HCT116 (cell line): ENCODE measurements at regions not wholly inside any gene's neighbourhood (a gene's known extent, or its start where the extent isn't known, plus 50 kb on each side); places are given as distances from the start of the nearest gene placed in this dataset.

Source experiments
- ATAC-seq: fragments of 200-7000 bp; cut with Tn5 transposase; 2 replicates; pipeline ENCODE4 v1.9.1; 2020; ENCODE audit warnings: mild to moderate bottlenecking, moderate library complexity
- BruUV-seq: library from RNA; stranded (reverse); fragments of 400-500 nt; replicated peaks from 2 replicates; lab custom pipeline; 2021; lab: Mats Ljungman, UMichigan
- CTCF ChIA-PET: fragments of 300-600 bp; sonication (Branson Sonifier 250); formaldehyde crosslinking; loops from one replicate; lab custom pipeline; 2021; ENCODE audit warnings: antibody characterized with exemption; lab: Charles Lee
- POLR2A ChIA-PET: fragments of 300-600, 350-600 bp; sonication (Branson Sonifier 250); formaldehyde crosslinking; loops from one replicate; lab custom pipeline; 2021; ENCODE audit warnings: antibody characterized with exemption; lab: Charles Lee
- RAD21 ChIA-PET, 2 experiments: fragments of 300-600 bp; sonication (Branson Sonifier 250); formaldehyde crosslinking; loops; one replicate each; lab custom pipeline; 2023; ENCODE audit warnings: low total read pairs in 2 of 2; ENCODE audit not compliant: uncharacterized antibody in 2 of 2, unreplicated experiment in 2 of 2, low non-redundant PET in 1 of 2; lab: Charles Lee
- DNase-seq: peaks from one replicate; pipeline ENCODE4 v3.0.0-alpha.2; 2010; ENCODE audit warnings: low read depth, low spot score
- H2AFZ ChIP-seq: fragments of 200-600 bp; shearing (Covaris generic), sonication (generic); 2 replicates; pipeline ENCODE4 v1.6.1; 2017; ENCODE audit warnings: low read depth, mixed run types, mixed read lengths, antibody characterized with exemption, low read length; ENCODE audit not compliant: poor library complexity, severe bottlenecking
- H3K27ac ChIP-seq: 2 replicates; pipeline ENCODE4 v1.5.1; 2012; ENCODE audit warnings: low read depth, low read length
- H3K27me3 ChIP-seq: fragments of 200-600 bp; sonication (generic); 2 replicates; pipeline ENCODE4 v1.6.1; 2016; ENCODE audit warnings: mixed run types, low read length, mixed read lengths; ENCODE audit not compliant: insufficient read depth
- H3K36me3 ChIP-seq, 2 experiments: fragments of 200-500 bp in 1 of 2; fragments of 200-600 bp in 1 of 2; sonication (Bioruptor generic) in 1 of 2; sonication (generic) in 1 of 2; 2 replicates each; pipeline versions ENCODE4 v1.5.1 to v1.6.1; 2014 to 2016; ENCODE audit warnings: low read length in 2 of 2, inconsistent platforms in 1 of 2, mixed read lengths in 1 of 2, mixed run types in 1 of 2; ENCODE audit not compliant: insufficient read depth in 2 of 2, control insufficient read depth in 1 of 2
- H3K4me1 ChIP-seq, 2 experiments: fragments of 200-600 bp in 1 of 2; sonication (generic) in 1 of 2; 2 replicates each; pipeline versions ENCODE4 v1.5.1 to v1.6.1; 2012 to 2017; ENCODE audit warnings: low read length in 2 of 2, inconsistent platforms in 1 of 2, mild to moderate bottlenecking in 1 of 2, mixed read lengths in 1 of 2, mixed run types in 1 of 2, moderate library complexity in 1 of 2; ENCODE audit not compliant: insufficient read depth in 2 of 2, control insufficient read depth in 1 of 2
- H3K4me2 ChIP-seq: fragments of 200-600 bp; sonication (generic); 2 replicates; pipeline ENCODE4 v1.6.1; 2017; ENCODE audit warnings: mixed run types, low read length, mixed read lengths
- H3K4me3 ChIP-seq, 2 experiments: fragments of 200-600 bp in 1 of 2; sonication (generic) in 1 of 2; replicated peaks in 1 of 2; 2 replicates each; pipeline ENCODE4 v1.5.1; 2011 to 2016; ENCODE audit warnings: low read length in 2 of 2, control low read depth in 1 of 2, low read depth in 1 of 2, mild to moderate bottlenecking in 1 of 2, mixed read lengths in 1 of 2, mixed run types in 1 of 2
- H3K79me2 ChIP-seq: fragments of 200-600 bp; sonication (generic); 2 replicates; pipeline ENCODE4 v1.6.1; 2017; ENCODE audit warnings: mild to moderate bottlenecking, mixed run types, low read length, moderate library complexity, mixed read lengths; ENCODE audit not compliant: insufficient read depth
- H3K9ac ChIP-seq: fragments of 200-600 bp; sonication (generic); 2 replicates; pipeline ENCODE4 v1.6.1; 2016; ENCODE audit warnings: low read length, mixed read lengths
- H3K9me2 ChIP-seq: fragments of 200-600 bp; sonication (generic), shearing (Covaris generic); 2 replicates; pipeline ENCODE4 v1.6.1; 2017; ENCODE audit warnings: mixed run types, mild to moderate bottlenecking, moderate library complexity; ENCODE audit not compliant: insufficient read depth
- H3K9me3 ChIP-seq, 2 experiments: fragments of 200-500 bp in 1 of 2; fragments of 200-600 bp in 1 of 2; sonication (Bioruptor generic) in 1 of 2; sonication (generic) in 1 of 2; 2 replicates each; pipeline ENCODE4 v1.6.1; 2014 to 2017; ENCODE audit warnings: low read length in 2 of 2, mixed read lengths in 2 of 2, inconsistent platforms in 1 of 2, low read depth in 1 of 2, mild to moderate bottlenecking in 1 of 2, mixed run types in 1 of 2, moderate library complexity in 1 of 2; ENCODE audit not compliant: control insufficient read depth in 1 of 2, insufficient read depth in 1 of 2
- H4K20me1 ChIP-seq: fragments of 200-600 bp; sonication (generic), shearing (Covaris generic); 2 replicates; pipeline ENCODE4 v1.6.1; 2017; ENCODE audit warnings: mixed run types, mild to moderate bottlenecking, moderate library complexity; ENCODE audit not compliant: insufficient read depth
- CEBPB ChIP-seq: IDR thresholded peaks from 2 replicates; pipeline ENCODE4 v1.6.1; 2012; ENCODE audit warnings: low read depth
- ELF1 ChIP-seq: IDR thresholded peaks from 2 replicates; pipeline ENCODE4 v1.6.1; 2012; ENCODE audit warnings: low read depth, borderline replicate concordance
- EZH2 ChIP-seq: fragments of 200-600 bp; sonication (generic); IDR thresholded peaks from 2 replicates; pipeline ENCODE4 v1.6.1; 2017; ENCODE audit warnings: antibody characterized with exemption, mixed run types
- FOSL1 ChIP-seq: IDR thresholded peaks from 2 replicates; pipeline ENCODE4 v1.6.1; 2012; ENCODE audit warnings: low read depth
- POLR2A ChIP-seq: IDR thresholded peaks from 2 replicates; pipeline ENCODE4 v1.7.0; 2011; ENCODE audit warnings: borderline replicate concordance; ENCODE audit not compliant: insufficient read depth, insufficient read length; ENCODE audit errors: extremely low read depth
- POLR2AphosphoS5 ChIP-seq: IDR thresholded peaks from 2 replicates; pipeline ENCODE4 v1.6.1; 2011; ENCODE audit warnings: mild to moderate bottlenecking, low read depth, low read length, moderate library complexity
- SP1 ChIP-seq: IDR thresholded peaks from 2 replicates; pipeline ENCODE4 v1.6.1; 2012; ENCODE audit warnings: low read depth
- SRF ChIP-seq: IDR thresholded peaks from 2 replicates; pipeline ENCODE4 v1.6.1; 2012; ENCODE audit warnings: low read depth
- intact Hi-C: fragments of 100-400 bp; cut with micrococcal nuclease; formaldehyde crosslinking; loops from 2 replicates; pipeline ENCODE4 v1.10.0; 2022
- TF ChIP-seq, protein P1 (sequence below), 3 experiments: fragments of 200-600 bp in 1 of 3; sonication (generic) in 1 of 3; IDR thresholded peaks in 2 of 3; conservative IDR thresholded peaks in 1 of 3; 2 replicates each; pipeline ENCODE4 v1.5.1; 2012 to 2017; ENCODE audit warnings: low read depth in 2 of 3, low read length in 2 of 3, antibody characterized with exemption in 1 of 3, borderline replicate concordance in 1 of 3, control low read depth in 1 of 3, mild to moderate bottlenecking in 1 of 3, mixed read lengths in 1 of 3, mixed run types in 1 of 3, moderate library complexity in 1 of 3; ENCODE audit not compliant: insufficient read depth in 1 of 3
- TF ChIP-seq, protein P2 (sequence below): IDR thresholded peaks from 2 replicates; pipeline ENCODE4 v1.6.1; 2012; ENCODE audit warnings: low read depth

DNA sequence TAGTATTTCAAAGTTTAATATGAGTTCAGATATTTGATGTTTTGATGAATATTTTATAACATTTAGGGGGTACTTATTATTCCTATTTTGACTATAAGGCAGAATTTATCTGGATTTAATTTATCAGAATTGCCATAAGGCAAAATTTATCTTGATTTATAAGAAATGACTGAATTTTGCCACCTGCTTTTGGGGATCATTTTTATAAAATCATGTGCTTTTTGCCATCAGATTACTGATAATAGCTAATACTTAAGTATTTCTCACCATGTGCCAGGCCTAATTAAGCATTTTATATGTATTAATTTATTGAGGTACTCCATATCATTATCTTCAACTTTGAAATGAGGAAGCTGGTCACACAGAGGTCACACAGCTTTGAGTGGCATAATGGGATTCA, 423.7 kb downstream of the PRKD1 start:
- Histone ChIP-seq H3K9me2 (no peaks in the 10 kb centered on the region), H3K9me3 (peaks cover 16 to 36% of the 10 kb centered on the region in 2 experiments; a peak in 3 of 4 replicates), H3K9ac (no peak overlapping the region), H3K36me3 (no peaks in the 10 kb centered on the region), H3K4me1 (no peaks in the 10 kb centered on the region), H3K4me2 (no peak overlapping the region), H3K4me3 (no peak overlapping the region), H3K79me2 (no peaks in the 10 kb centered on the region), H4K20me1 (no peaks in the 10 kb centered on the region), H3K27ac (no peak overlapping the region), H3K27me3 (no peaks in the 10 kb centered on the region), H2AFZ (no peak overlapping the region)
- ATAC-seq (no peak), DNase-seq (no peak)
- BruUV-seq, result no TSS peak
- intact Hi-C loops, result no loop called here
- TF ChIP-seq CEBPB, result no peak
- no peak for TF ChIP-seq SP1
- no peak for TF ChIP-seq POLR2A
- no peak for TF ChIP-seq EZH2
- TF ChIP-seq ELF1, result no peak
- TF ChIP-seq SRF, result no peak
- TF ChIP-seq POLR2AphosphoS5, result no peak
- TF ChIP-seq, protein P1, sequence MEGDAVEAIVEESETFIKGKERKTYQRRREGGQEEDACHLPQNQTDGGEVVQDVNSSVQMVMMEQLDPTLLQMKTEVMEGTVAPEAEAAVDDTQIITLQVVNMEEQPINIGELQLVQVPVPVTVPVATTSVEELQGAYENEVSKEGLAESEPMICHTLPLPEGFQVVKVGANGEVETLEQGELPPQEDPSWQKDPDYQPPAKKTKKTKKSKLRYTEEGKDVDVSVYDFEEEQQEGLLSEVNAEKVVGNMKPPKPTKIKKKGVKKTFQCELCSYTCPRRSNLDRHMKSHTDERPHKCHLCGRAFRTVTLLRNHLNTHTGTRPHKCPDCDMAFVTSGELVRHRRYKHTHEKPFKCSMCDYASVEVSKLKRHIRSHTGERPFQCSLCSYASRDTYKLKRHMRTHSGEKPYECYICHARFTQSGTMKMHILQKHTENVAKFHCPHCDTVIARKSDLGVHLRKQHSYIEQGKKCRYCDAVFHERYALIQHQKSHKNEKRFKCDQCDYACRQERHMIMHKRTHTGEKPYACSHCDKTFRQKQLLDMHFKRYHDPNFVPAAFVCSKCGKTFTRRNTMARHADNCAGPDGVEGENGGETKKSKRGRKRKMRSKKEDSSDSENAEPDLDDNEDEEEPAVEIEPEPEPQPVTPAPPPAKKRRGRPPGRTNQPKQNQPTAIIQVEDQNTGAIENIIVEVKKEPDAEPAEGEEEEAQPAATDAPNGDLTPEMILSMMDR (IDR thresholded peaks at IDR 0.05 in 2 of 3, conservative IDR thresholded peaks at IDR 0.05 in 1 of 3; ENCODE audit: borderline replicate concordance in 1 of 3, insufficient read depth in 1 of 3, low read depth in 2 of 3, low read length in 2 of 3), result no peak
- TF ChIP-seq FOSL1, result no peak
- TF ChIP-seq, protein P2, sequence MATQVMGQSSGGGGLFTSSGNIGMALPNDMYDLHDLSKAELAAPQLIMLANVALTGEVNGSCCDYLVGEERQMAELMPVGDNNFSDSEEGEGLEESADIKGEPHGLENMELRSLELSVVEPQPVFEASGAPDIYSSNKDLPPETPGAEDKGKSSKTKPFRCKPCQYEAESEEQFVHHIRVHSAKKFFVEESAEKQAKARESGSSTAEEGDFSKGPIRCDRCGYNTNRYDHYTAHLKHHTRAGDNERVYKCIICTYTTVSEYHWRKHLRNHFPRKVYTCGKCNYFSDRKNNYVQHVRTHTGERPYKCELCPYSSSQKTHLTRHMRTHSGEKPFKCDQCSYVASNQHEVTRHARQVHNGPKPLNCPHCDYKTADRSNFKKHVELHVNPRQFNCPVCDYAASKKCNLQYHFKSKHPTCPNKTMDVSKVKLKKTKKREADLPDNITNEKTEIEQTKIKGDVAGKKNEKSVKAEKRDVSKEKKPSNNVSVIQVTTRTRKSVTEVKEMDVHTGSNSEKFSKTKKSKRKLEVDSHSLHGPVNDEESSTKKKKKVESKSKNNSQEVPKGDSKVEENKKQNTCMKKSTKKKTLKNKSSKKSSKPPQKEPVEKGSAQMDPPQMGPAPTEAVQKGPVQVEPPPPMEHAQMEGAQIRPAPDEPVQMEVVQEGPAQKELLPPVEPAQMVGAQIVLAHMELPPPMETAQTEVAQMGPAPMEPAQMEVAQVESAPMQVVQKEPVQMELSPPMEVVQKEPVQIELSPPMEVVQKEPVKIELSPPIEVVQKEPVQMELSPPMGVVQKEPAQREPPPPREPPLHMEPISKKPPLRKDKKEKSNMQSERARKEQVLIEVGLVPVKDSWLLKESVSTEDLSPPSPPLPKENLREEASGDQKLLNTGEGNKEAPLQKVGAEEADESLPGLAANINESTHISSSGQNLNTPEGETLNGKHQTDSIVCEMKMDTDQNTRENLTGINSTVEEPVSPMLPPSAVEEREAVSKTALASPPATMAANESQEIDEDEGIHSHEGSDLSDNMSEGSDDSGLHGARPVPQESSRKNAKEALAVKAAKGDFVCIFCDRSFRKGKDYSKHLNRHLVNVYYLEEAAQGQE, result no peak
- POLR2A ChIA-PET, result no interaction called here
- CTCF ChIA-PET, result no interaction called here
- RAD21 ChIA-PET, result no interaction called here
